Smooth muscle cell (in vitro differentiated cells): ENCODE measurements at regions not wholly inside any gene's neighbourhood (a gene's known extent, or its start where the extent isn't known, plus 50 kb on each side); places are given as distances from the start of the nearest gene placed in this dataset.

Source experiments
- DNase-seq: peaks from one replicate; lab custom pipeline; 2025; ENCODE audit not compliant: unreplicated experiment; lab: John Stamatoyannopoulos, UW
- H2AFZ ChIP-seq: fragments of 200-600 bp; sonication (generic); 2 replicates; pipeline ENCODE4 v1.6.0; 2016; ENCODE audit warnings: antibody characterized with exemption, low read depth, mild to moderate bottlenecking
- H3F3A ChIP-seq: fragments of 200-600 bp; sonication (generic); 2 replicates; pipeline ENCODE4 v1.6.0; 2017; ENCODE audit warnings: antibody characterized with exemption, low read depth
- H3K27ac ChIP-seq: fragments of 200-600 bp; sonication (generic); 2 replicates; pipeline ENCODE4 v1.5.1; 2016; ENCODE audit warnings: low read depth, mild to moderate bottlenecking
- H3K27me3 ChIP-seq: fragments of 200-600 bp; sonication (generic); 2 replicates; pipeline ENCODE4 v1.6.1; 2016; ENCODE audit warnings: low read depth, mild to moderate bottlenecking
- H3K36me3 ChIP-seq: fragments of 200-600 bp; sonication (generic); 2 replicates; pipeline ENCODE4 v1.5.1; 2016; ENCODE audit warnings: low read depth
- H3K4me1 ChIP-seq: fragments of 200-600 bp; sonication (generic); 2 replicates; pipeline ENCODE4 v1.5.1; 2016; ENCODE audit warnings: low read depth
- H3K4me2 ChIP-seq: fragments of 200-600 bp; sonication (generic); 2 replicates; pipeline ENCODE4 v1.6.0; 2016; ENCODE audit warnings: mild to moderate bottlenecking
- H3K4me3 ChIP-seq: fragments of 200-600 bp; sonication (generic); 2 replicates; pipeline ENCODE4 v1.5.1; 2016; ENCODE audit warnings: mild to moderate bottlenecking
- H3K79me2 ChIP-seq: fragments of 200-600 bp; sonication (generic); 2 replicates; pipeline ENCODE4 v1.6.0; 2016; ENCODE audit warnings: low read depth, mild to moderate bottlenecking
- H3K9ac ChIP-seq: fragments of 200-600 bp; sonication (generic); 2 replicates; pipeline ENCODE4 v1.6.0; 2016; ENCODE audit warnings: low read depth
- H3K9me3 ChIP-seq: fragments of 200-600 bp; sonication (generic); replicated peaks from 2 replicates; pipeline ENCODE4 v1.5.1; 2016; ENCODE audit warnings: low read depth
- H4K20me1 ChIP-seq: fragments of 200-600 bp; sonication (generic); 2 replicates; pipeline ENCODE4 v1.6.0; 2016; ENCODE audit warnings: low read depth
- CTCF ChIP-seq: fragments of 200-600 bp; sonication (generic); IDR thresholded peaks from 2 replicates; pipeline ENCODE4 v1.5.1; 2017; ENCODE audit warnings: borderline replicate concordance, mild to moderate bottlenecking, antibody characterized with exemption; ENCODE audit not compliant: insufficient read depth, poor library complexity, severe bottlenecking
- WGBS: methylation state at CpG from one replicate; pipeline ENCODE4 v1.1.7; 2016; ENCODE audit warnings: low lambda C conversion rate; 5-methylcytosine and 5-hydroxymethylcytosine counted together

DNA sequence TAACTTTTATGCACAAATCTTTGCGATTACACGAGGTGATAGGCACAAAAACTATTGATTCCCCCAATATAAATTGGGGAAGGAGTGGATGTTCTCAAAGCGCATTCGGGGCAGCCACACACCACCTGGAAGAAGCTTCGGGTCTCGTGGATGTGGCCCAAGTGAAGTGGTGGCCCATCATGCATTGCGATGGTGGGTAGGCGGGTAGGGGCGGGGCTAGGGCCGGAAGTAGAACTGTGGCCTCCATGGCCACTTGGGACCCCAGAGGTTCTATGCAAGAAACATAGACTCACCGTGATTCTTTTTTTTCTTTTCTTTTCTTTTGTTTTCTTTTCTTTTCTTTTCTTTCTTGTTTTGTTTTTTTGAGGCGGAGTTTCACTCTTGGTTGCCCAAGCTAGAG lies 86.4 kb upstream of the SLC44A1 start:
- Histone ChIP-seq H3K27ac (no peak overlapping the region), H4K20me1 (no peaks in the 10 kb centered on the region), H3K9me3 (no peaks in the 10 kb centered on the region), H3K4me2 (no peak overlapping the region), H3K4me3 (no peak overlapping the region), H3K79me2 (no peaks in the 10 kb centered on the region), H3K36me3 (no peaks in the 10 kb centered on the region), H3K9ac (no peak overlapping the region), H3K4me1 (peaks cover 4% of the 10 kb centered on the region), H3F3A (peaks cover 5% of the 10 kb centered on the region), H2AFZ (no peak overlapping the region), H3K27me3 (no peaks in the 10 kb centered on the region)
- DNase-seq = no peak
- 93% methylated on average over 12 of the region's 12 CpGs for WGBS
- no peak for TF ChIP-seq CTCF

- Histone ChIP-seq H3K4me3 (no peak overlapping the region), H4K20me1 (no peaks in the 10 kb centered on the region), H3K4me1 (peaks cover 4% of the 10 kb centered on the region), H3K27ac (no peak overlapping the region), H3K27me3 (no peaks in the 10 kb centered on the region), H3K79me2 (no peaks in the 10 kb centered on the region), H3K4me2 (no peak overlapping the region), H2AFZ (no peak overlapping the region), H3F3A (peaks cover 5% of the 10 kb centered on the region), H3K36me3 (no peaks in the 10 kb centered on the region), H3K9me3 (no peaks in the 10 kb centered on the region), H3K9ac (no peak overlapping the region)
- no peak for DNase-seq
- TF ChIP-seq CTCF = no peak
- WGBS = 46% methylated on average over 5 of the region's 5 CpGs
These were observed 85.6 kb upstream of the SLC44A1 start for GRCh38 chr9:105158898-105159297.

GRCh38 chr9:105168870-105169319 lies 75.6 kb upstream of the SLC44A1 start:
- 88% methylated on average over 3 of the region's 3 CpGs for WGBS
- no peaks in the 10 kb centered on the region for H3K9me3 ChIP-seq
- TF ChIP-seq CTCF = no peak
- no peak overlapping the region for H3K9ac ChIP-seq
- H4K20me1 ChIP-seq = no peaks in the 10 kb centered on the region
- H3K4me2 ChIP-seq = no peak overlapping the region
- H3K36me3 ChIP-seq = no peaks in the 10 kb centered on the region
- H3K4me1 ChIP-seq = peaks cover 3% of the 10 kb centered on the region
- H3K27me3 ChIP-seq = no peaks in the 10 kb centered on the region
- no peaks in the 10 kb centered on the region for H3K79me2 ChIP-seq
- H2AFZ ChIP-seq = no peak overlapping the region
- no peak overlapping the region for H3K27ac ChIP-seq
- no peaks in the 10 kb centered on the region for H3F3A ChIP-seq
- DNase-seq = no peak
- H3K4me3 ChIP-seq = no peak overlapping the region

DNA sequence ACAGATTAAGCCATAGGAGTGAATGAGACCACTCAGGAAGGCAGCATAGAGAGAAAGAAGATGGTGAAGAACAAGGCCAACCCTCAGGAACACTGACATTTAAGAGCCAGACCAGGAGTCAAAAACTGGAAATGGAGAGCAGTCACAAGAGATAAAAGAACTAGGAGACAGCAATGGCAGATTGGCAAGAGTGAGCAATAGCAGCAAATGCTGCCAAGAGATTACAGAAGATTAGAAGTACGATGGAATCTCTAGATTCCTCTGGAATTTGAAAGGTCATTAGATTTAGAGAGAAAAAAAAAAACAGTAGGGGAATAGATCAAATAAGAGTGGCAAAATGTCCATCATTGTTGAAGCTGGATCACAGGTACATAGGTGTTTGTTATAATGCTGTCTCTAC lies 73.4 kb upstream of the SLC44A1 start:
- Histone ChIP-seq H3K36me3 (no peaks in the 10 kb centered on the region), H3K27me3 (no peaks in the 10 kb centered on the region), H2AFZ (no peak overlapping the region), H3F3A (no peaks in the 10 kb centered on the region), H3K27ac (no peak overlapping the region), H3K4me3 (no peak overlapping the region), H3K79me2 (no peaks in the 10 kb centered on the region), H4K20me1 (no peaks in the 10 kb centered on the region), H3K9me3 (no peaks in the 10 kb centered on the region), H3K4me1 (peaks cover 3% of the 10 kb centered on the region), H3K9ac (no peak overlapping the region), H3K4me2 (no peak overlapping the region)
- no peak for DNase-seq
- WGBS = 8% methylated on average over 1 of the region's 1 CpG
- no peak for TF ChIP-seq CTCF
